ENCODE measurements at regions not wholly inside any gene's neighbourhood (a gene's known extent, or its start where the extent isn't known, plus 50 kb on each side); places are given as distances from the start of the nearest gene placed in this dataset.

DNA sequence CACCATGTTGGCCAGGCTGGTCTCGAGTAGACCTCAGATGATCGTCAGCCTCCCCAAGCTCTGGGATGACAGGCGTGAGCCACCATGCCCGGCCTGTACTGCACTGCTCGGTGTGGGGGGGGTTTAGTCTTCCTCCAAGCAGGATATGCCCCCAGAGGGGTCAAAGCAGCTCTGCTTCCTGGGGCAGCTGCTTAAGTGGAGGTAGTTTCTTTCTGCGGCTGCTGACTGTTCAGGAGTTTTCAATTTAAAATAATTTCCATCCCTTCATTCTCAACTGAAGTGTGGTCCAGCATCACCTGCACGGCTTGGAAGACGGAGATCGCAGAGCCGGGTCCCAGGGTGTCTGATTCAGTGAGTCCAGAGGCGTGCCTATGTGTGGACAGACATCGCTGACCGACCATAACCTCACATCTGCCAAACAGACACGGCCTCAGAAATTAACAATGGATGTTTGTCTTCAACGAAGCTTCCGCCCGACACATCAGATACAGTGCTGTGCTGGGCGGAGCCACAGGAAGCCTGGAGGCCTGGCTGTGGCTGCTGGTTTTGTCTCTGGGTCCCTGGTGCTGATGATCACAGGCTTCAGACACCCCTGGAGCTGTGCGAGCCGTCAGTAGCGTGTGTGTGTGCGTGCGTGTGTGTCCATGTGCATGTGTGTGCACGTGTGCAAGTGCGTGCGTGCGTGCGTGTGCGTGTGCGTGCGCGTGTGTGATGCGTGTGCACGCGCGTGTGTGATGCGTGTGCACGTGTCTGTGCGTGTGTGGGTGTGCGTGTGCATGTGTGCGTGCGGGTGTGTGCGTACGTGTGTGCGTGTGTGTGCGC, 226.5 kb upstream of the PITRM1 start:
- no peaks in the 10 kb centered on the region for H3K9me3 ChIP-seq (ENCODE audit: control insufficient read depth, low read length)
- H3K27ac ChIP-seq (ENCODE audit: insufficient read depth, low read depth, low read length, poor library complexity, severe bottlenecking) = no peak overlapping the region
- no peaks in the 10 kb centered on the region for H3K36me3 ChIP-seq (ENCODE audit: control insufficient read depth, insufficient read depth, low read length)
- no peaks in the 10 kb centered on the region for H3K27me3 ChIP-seq (ENCODE audit: control insufficient read depth, insufficient read depth, low read length, poor library complexity, severe bottlenecking)
- H3K4me1 ChIP-seq (ENCODE audit: control insufficient read depth, insufficient read depth, low read length) = no peaks in the 10 kb centered on the region
- 90% methylated on average over 45 to 46 of the region's 46 CpGs for WGBS, 2 experiments
- H3K4me3 ChIP-seq (ENCODE audit: insufficient read depth, low read depth, low read length) = no peak overlapping the region

- H3K36me3 ChIP-seq (ENCODE audit: control insufficient read depth, insufficient read depth, low read length) = no peaks in the 10 kb centered on the region
- H3K27me3 ChIP-seq (ENCODE audit: control insufficient read depth, insufficient read depth, low read length, poor library complexity, severe bottlenecking) = no peaks in the 10 kb centered on the region
- H3K4me3 ChIP-seq (ENCODE audit: insufficient read depth, low read depth, low read length) = no peak overlapping the region
- no peak overlapping the region for H3K27ac ChIP-seq (ENCODE audit: insufficient read depth, low read depth, low read length, poor library complexity, severe bottlenecking)
- no peaks in the 10 kb centered on the region for H3K9me3 ChIP-seq (ENCODE audit: control insufficient read depth, low read length)
- H3K4me1 ChIP-seq (ENCODE audit: control insufficient read depth, insufficient read depth, low read length) = no peaks in the 10 kb centered on the region
- WGBS, 2 experiments = 92% methylated on average over 23 of the region's 23 CpGs
Observed at GRCh38 chr10:3397846-3398245, 225.3 kb upstream of the PITRM1 start.

DNA sequence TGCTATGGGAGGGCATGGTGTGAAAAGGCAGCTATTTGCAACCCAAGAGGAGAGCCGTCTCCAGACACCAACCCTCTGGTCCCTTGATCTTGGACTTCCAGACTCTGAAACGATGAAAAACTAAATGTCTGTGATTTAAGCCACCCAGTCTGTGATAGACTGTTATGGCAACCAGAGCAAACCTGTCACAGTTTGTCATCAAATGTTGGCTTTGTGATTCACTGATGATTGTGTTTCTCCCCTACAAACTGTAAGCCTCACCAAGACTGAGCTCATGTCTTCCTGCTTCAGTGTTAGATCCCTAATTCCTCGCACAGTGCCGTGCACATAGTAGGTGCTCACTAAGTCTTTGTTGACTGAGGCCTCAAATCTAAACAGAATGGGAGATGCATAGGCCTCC, 224.6 kb upstream of the PITRM1 start:
- WGBS, 2 experiments = 93 to 96% methylated on average over 4 of the region's 4 CpGs
- H3K27ac ChIP-seq (ENCODE audit: insufficient read depth, low read depth, low read length, poor library complexity, severe bottlenecking) = no peak overlapping the region
- no peaks in the 10 kb centered on the region for H3K36me3 ChIP-seq (ENCODE audit: control insufficient read depth, insufficient read depth, low read length)

DNA sequence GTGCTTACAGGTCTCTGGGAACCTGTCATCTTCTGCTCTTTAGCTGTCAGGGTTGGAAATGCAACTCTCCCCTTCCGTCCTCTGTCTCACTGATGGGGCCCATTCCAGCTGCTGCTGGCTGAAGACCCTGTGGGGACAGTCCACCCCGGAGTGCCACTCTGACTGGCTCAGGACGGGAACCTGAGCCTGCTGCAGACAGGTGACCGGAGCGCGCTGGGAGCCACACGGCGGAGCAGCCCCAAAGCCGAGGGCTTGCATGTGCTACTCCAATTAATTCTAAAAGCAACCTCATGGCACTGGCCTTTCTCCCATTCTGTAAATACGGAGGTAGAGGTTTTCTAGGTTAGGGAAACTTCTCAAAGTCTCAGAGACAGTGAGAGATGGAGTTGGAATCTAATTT, 223.5 kb upstream of the PITRM1 start:
- Histone ChIP-seq H3K27me3 (ENCODE audit: control insufficient read depth, insufficient read depth, low read length, poor library complexity, severe bottlenecking) (no peaks in the 10 kb centered on the region), H3K4me1 (ENCODE audit: control insufficient read depth, insufficient read depth, low read length) (no peaks in the 10 kb centered on the region), H3K36me3 (ENCODE audit: control insufficient read depth, insufficient read depth, low read length) (no peaks in the 10 kb centered on the region), H3K27ac (ENCODE audit: insufficient read depth, low read depth, low read length, poor library complexity, severe bottlenecking) (no peak overlapping the region), H3K9me3 (ENCODE audit: control insufficient read depth, low read length) (no peaks in the 10 kb centered on the region), H3K4me3 (ENCODE audit: insufficient read depth, low read depth, low read length) (no peak overlapping the region)
- 88 to 90% methylated on average over 10 of the region's 10 CpGs for WGBS, 2 experiments

More for the DNA sequence above, 224.6 kb upstream of the PITRM1 start:
- no peak overlapping the region for H3K4me3 ChIP-seq (ENCODE audit: insufficient read depth, low read depth, low read length)
- H3K4me1 ChIP-seq (ENCODE audit: control insufficient read depth, insufficient read depth, low read length) = no peaks in the 10 kb centered on the region
- no peaks in the 10 kb centered on the region for H3K9me3 ChIP-seq (ENCODE audit: control insufficient read depth, low read length)
- no peaks in the 10 kb centered on the region for H3K27me3 ChIP-seq (ENCODE audit: control insufficient read depth, insufficient read depth, low read length, poor library complexity, severe bottlenecking)

- WGBS, 2 experiments = 91 to 94% methylated on average over 6 of the region's 6 CpGs
- Histone ChIP-seq H3K27ac (ENCODE audit: insufficient read depth, low read depth, low read length, poor library complexity, severe bottlenecking) (no peak overlapping the region), H3K4me3 (ENCODE audit: insufficient read depth, low read depth, low read length) (no peak overlapping the region), H3K27me3 (ENCODE audit: control insufficient read depth, insufficient read depth, low read length, poor library complexity, severe bottlenecking) (no peaks in the 10 kb centered on the region), H3K36me3 (ENCODE audit: control insufficient read depth, insufficient read depth, low read length) (no peaks in the 10 kb centered on the region), H3K4me1 (ENCODE audit: control insufficient read depth, insufficient read depth, low read length) (no peaks in the 10 kb centered on the region), H3K9me3 (ENCODE audit: control insufficient read depth, low read length) (no peaks in the 10 kb centered on the region)
Observed at GRCh38 chr10:3395458-3395861, 222.9 kb upstream of the PITRM1 start.

- 93 to 94% methylated on average over 3 of the region's 3 CpGs for WGBS, 2 experiments
- Histone ChIP-seq H3K4me1 (ENCODE audit: control insufficient read depth, insufficient read depth, low read length) (no peaks in the 10 kb centered on the region), H3K27me3 (ENCODE audit: control insufficient read depth, insufficient read depth, low read length, poor library complexity, severe bottlenecking) (no peaks in the 10 kb centered on the region), H3K9me3 (ENCODE audit: control insufficient read depth, low read length) (no peaks in the 10 kb centered on the region), H3K4me3 (ENCODE audit: insufficient read depth, low read depth, low read length) (no peak overlapping the region), H3K27ac (ENCODE audit: insufficient read depth, low read depth, low read length, poor library complexity, severe bottlenecking) (no peak overlapping the region), H3K36me3 (ENCODE audit: control insufficient read depth, insufficient read depth, low read length) (no peaks in the 10 kb centered on the region)
Observed at GRCh38 chr10:3395041-3395440, 222.5 kb upstream of the PITRM1 start.

DNA sequence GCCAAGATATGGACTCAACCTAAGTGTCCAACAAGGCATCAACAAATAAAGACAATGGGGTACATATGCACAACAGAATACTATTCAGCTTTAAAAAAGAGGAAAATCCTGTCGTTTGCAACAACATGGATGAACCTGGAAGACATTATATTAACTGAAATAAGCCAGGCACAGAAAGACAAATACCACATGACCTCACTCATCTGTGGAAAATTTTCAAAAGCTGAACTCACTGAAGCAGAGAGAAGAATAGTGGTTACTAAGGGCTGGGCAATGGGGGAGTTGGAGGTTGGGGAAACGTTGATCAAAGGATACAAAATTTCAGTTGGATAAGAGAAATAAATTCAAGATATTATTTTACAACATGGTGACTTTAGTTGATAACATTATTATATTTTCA, 221.4 kb upstream of the PITRM1 start:
- Histone ChIP-seq H3K9me3 (ENCODE audit: control insufficient read depth, low read length) (no peaks in the 10 kb centered on the region), H3K4me1 (ENCODE audit: control insufficient read depth, insufficient read depth, low read length) (no peaks in the 10 kb centered on the region), H3K36me3 (ENCODE audit: control insufficient read depth, insufficient read depth, low read length) (no peaks in the 10 kb centered on the region), H3K27me3 (ENCODE audit: control insufficient read depth, insufficient read depth, low read length, poor library complexity, severe bottlenecking) (no peaks in the 10 kb centered on the region), H3K4me3 (ENCODE audit: insufficient read depth, low read depth, low read length) (no peak overlapping the region), H3K27ac (ENCODE audit: insufficient read depth, low read depth, low read length, poor library complexity, severe bottlenecking) (no peak overlapping the region)
- 83 to 100% methylated on average over 1 of the region's 2 CpGs for WGBS, 2 experiments

- no peaks in the 10 kb centered on the region for H3K4me1 ChIP-seq (ENCODE audit: control insufficient read depth, insufficient read depth, low read length)
- WGBS, 2 experiments = no CpG with 5 or more reads among the region's 1 CpG
- H3K9me3 ChIP-seq (ENCODE audit: control insufficient read depth, low read length) = no peaks in the 10 kb centered on the region
- H3K4me3 ChIP-seq (ENCODE audit: insufficient read depth, low read depth, low read length) = no peak overlapping the region
- no peaks in the 10 kb centered on the region for H3K27me3 ChIP-seq (ENCODE audit: control insufficient read depth, insufficient read depth, low read length, poor library complexity, severe bottlenecking)
- H3K36me3 ChIP-seq (ENCODE audit: control insufficient read depth, insufficient read depth, low read length) = no peaks in the 10 kb centered on the region
- no peak overlapping the region for H3K27ac ChIP-seq (ENCODE audit: insufficient read depth, low read depth, low read length, poor library complexity, severe bottlenecking)
Observed at GRCh38 chr10:3391657-3392056, 219.1 kb upstream of the PITRM1 start.

DNA sequence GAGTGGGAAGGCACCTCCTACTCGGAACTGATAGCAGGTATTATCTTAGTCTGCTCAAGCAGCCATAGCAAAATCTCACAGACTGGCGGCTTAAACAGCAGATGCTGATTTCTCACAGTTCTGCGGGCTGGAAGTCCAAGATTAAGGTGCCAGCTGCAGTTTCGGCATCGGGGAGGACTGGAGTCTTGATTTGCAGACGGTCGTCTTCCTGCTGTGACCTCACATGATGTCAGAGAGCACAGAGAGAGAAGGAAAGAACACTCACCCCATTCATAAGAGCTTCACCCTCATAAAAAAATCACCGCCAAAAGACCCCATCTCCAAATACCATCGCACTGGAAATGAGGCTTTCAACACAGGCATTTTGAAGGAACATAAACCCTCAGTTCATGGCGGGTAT, 216.5 kb upstream of the PITRM1 start:
- H3K4me3 ChIP-seq (ENCODE audit: insufficient read depth, low read depth, low read length) = no peak overlapping the region
- H3K36me3 ChIP-seq (ENCODE audit: control insufficient read depth, insufficient read depth, low read length) = no peaks in the 10 kb centered on the region
- H3K27me3 ChIP-seq (ENCODE audit: control insufficient read depth, insufficient read depth, low read length, poor library complexity, severe bottlenecking) = no peaks in the 10 kb centered on the region
- no peak overlapping the region for H3K27ac ChIP-seq (ENCODE audit: insufficient read depth, low read depth, low read length, poor library complexity, severe bottlenecking)
- H3K4me1 ChIP-seq (ENCODE audit: control insufficient read depth, insufficient read depth, low read length) = no peaks in the 10 kb centered on the region
- H3K9me3 ChIP-seq (ENCODE audit: control insufficient read depth, low read length) = no peaks in the 10 kb centered on the region
- 90% methylated on average over 10 of the region's 10 CpGs for WGBS, 2 experiments

- Histone ChIP-seq H3K4me3 (ENCODE audit: insufficient read depth, low read depth, low read length) (no peak overlapping the region), H3K27me3 (ENCODE audit: control insufficient read depth, insufficient read depth, low read length, poor library complexity, severe bottlenecking) (no peaks in the 10 kb centered on the region), H3K36me3 (ENCODE audit: control insufficient read depth, insufficient read depth, low read length) (no peaks in the 10 kb centered on the region), H3K4me1 (ENCODE audit: control insufficient read depth, insufficient read depth, low read length) (no peaks in the 10 kb centered on the region), H3K27ac (ENCODE audit: insufficient read depth, low read depth, low read length, poor library complexity, severe bottlenecking) (no peak overlapping the region), H3K9me3 (ENCODE audit: control insufficient read depth, low read length) (no peaks in the 10 kb centered on the region)
- 94 to 97% methylated on average over 2 of the region's 2 CpGs for WGBS, 2 experiments
Observed at GRCh38 chr10:3385487-3385886, 212.9 kb upstream of the PITRM1 start.

All from ectodermal cell (in vitro differentiated cells).